A673 (cell line): ENCODE measurements at regions not wholly inside any gene's neighbourhood (a gene's known extent, or its start where the extent isn't known, plus 50 kb on each side); places are given as distances from the start of the nearest gene placed in this dataset.

Experiments
- BruUV-seq: library from RNA; stranded (reverse); fragments of 400-500 nt; replicated peaks from 2 replicates; lab custom pipeline; 2021; lab: Mats Ljungman, UMichigan
- CTCF ChIA-PET: fragments of 300-600 bp; sonication (Branson Sonifier 250); formaldehyde crosslinking; loops from one replicate; lab custom pipeline; 2022; ENCODE audit warnings: antibody characterized with exemption; lab: Charles Lee
- POLR2A ChIA-PET: fragments of 300-600 bp; sonication (Branson Sonifier 250); formaldehyde crosslinking; loops from one replicate; lab custom pipeline; 2022; ENCODE audit warnings: antibody characterized with exemption; ENCODE audit not compliant: low non-redundant PET; lab: Charles Lee
- DNase-seq: peaks from one replicate; pipeline ENCODE4 v3.0.0-alpha.2; 2015; ENCODE audit warnings: low spot score
- H3K27ac ChIP-seq: fragments of 200-600 bp; sonication (generic); 2 replicates; pipeline ENCODE4 v1.5.1; 2016; ENCODE audit warnings: mixed run types, low read depth, mild to moderate bottlenecking, mixed read lengths, antibody characterized with exemption, low read length; ENCODE audit not compliant: poor library complexity, severe bottlenecking
- H3K27me3 ChIP-seq: fragments of 200-600 bp; sonication (generic); replicated peaks from 2 replicates; pipeline ENCODE4 v1.6.1; 2017; ENCODE audit warnings: mixed run types, low read depth, mild to moderate bottlenecking, mixed read lengths, antibody characterized with exemption, low read length; ENCODE audit not compliant: insufficient read depth, poor library complexity
- H3K36me3 ChIP-seq: fragments of 200-600 bp; sonication (generic); 2 replicates; pipeline ENCODE4 v1.6.1; 2016; ENCODE audit warnings: mixed run types, mild to moderate bottlenecking, mixed read lengths, antibody characterized with exemption, low read length; ENCODE audit not compliant: insufficient read depth, poor library complexity, severe bottlenecking
- H3K4me1 ChIP-seq: fragments of 200-600 bp; sonication (generic); 2 replicates; pipeline ENCODE4 v1.6.1; 2017; ENCODE audit warnings: mixed run types, mild to moderate bottlenecking, mixed read lengths, antibody characterized with exemption, low read length; ENCODE audit not compliant: insufficient read depth, poor library complexity, severe bottlenecking
- H3K4me3 ChIP-seq: fragments of 200-600 bp; sonication (generic); 2 replicates; pipeline ENCODE4 v1.5.1; 2016; ENCODE audit warnings: low read depth, mixed run types, mild to moderate bottlenecking, mixed read lengths, low read length; ENCODE audit not compliant: poor library complexity, severe bottlenecking
- H3K9me3 ChIP-seq: fragments of 200-600 bp; sonication (generic); 2 replicates; pipeline ENCODE4 v1.6.1; 2016; ENCODE audit warnings: mixed run types, low read depth, mild to moderate bottlenecking, mixed read lengths, antibody characterized with exemption, low read length; ENCODE audit not compliant: poor library complexity, severe bottlenecking
- EZH2 ChIP-seq: fragments of 200-600 bp; sonication (generic); IDR thresholded peaks from 2 replicates; pipeline ENCODE4 v1.6.1; 2017; ENCODE audit warnings: borderline replicate concordance, low read depth, mild to moderate bottlenecking, mixed read lengths, antibody characterized with exemption, low read length; ENCODE audit not compliant: poor library complexity, severe bottlenecking
- intact Hi-C: fragments of 100-400 bp; cut with micrococcal nuclease; formaldehyde crosslinking; loops from one replicate; pipeline ENCODE4 v1.10.0; 2022; ENCODE audit not compliant: unreplicated experiment
- TF ChIP-seq, protein P1 (sequence below): fragments of 300-800, 200-600 bp; sonication (generic); conservative IDR thresholded peaks from 2 replicates; pipeline ENCODE4 v1.5.1; 2017; ENCODE audit warnings: low read depth, mild to moderate bottlenecking, antibody characterized with exemption, low read length, moderate library complexity, mixed read lengths

DNA sequence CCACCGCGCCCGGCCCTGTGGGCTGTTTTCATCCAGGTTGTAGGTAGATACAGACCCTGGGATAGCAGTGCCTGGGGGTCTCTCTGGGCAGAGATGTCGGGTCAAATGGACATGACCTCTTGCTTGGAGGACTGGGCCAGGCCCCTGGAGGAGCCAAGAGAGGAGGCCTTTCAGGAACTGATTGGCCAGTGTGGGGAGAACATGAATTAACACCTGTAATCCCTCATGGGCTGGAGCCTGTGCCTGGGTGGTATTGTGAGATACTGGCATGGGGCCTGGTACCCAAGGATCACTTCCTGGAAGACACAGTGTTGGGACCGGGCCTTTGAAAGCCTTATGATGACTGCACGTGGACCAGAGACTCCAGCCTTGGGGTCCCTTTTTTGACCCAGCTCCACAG, 158.7 kb upstream of the SKOR2 start:
- no peak for DNase-seq
- Histone ChIP-seq H3K4me1 (no peaks in the 10 kb centered on the region), H3K36me3 (no peaks in the 10 kb centered on the region), H3K9me3 (no peaks in the 10 kb centered on the region), H3K27me3 (peaks cover 41% of the 10 kb centered on the region), H3K4me3 (no peak overlapping the region), H3K27ac (no peak overlapping the region)
- TF ChIP-seq EZH2: no peak
- no TSS peak for BruUV-seq
- intact Hi-C loops: no loop called here
- ChIA-PET POLR2A (no interaction called here), CTCF (no interaction called here)

GRCh38 chr18:47409519-47409918, 158.1 kb upstream of the SKOR2 start:
- BruUV-seq: no TSS peak
- TF ChIP-seq EZH2: no peak
- TF ChIP-seq, protein P1, sequence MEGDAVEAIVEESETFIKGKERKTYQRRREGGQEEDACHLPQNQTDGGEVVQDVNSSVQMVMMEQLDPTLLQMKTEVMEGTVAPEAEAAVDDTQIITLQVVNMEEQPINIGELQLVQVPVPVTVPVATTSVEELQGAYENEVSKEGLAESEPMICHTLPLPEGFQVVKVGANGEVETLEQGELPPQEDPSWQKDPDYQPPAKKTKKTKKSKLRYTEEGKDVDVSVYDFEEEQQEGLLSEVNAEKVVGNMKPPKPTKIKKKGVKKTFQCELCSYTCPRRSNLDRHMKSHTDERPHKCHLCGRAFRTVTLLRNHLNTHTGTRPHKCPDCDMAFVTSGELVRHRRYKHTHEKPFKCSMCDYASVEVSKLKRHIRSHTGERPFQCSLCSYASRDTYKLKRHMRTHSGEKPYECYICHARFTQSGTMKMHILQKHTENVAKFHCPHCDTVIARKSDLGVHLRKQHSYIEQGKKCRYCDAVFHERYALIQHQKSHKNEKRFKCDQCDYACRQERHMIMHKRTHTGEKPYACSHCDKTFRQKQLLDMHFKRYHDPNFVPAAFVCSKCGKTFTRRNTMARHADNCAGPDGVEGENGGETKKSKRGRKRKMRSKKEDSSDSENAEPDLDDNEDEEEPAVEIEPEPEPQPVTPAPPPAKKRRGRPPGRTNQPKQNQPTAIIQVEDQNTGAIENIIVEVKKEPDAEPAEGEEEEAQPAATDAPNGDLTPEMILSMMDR: no peak
- ChIA-PET CTCF (no interaction called here), POLR2A (no interaction called here)
- intact Hi-C loops: no loop called here
- no peaks in the 10 kb centered on the region for H3K36me3 ChIP-seq
- H3K9me3 ChIP-seq: no peaks in the 10 kb centered on the region
- H3K27me3 ChIP-seq: peaks cover 38% of the 10 kb centered on the region
- H3K4me1 ChIP-seq: no peaks in the 10 kb centered on the region
- H3K4me3 ChIP-seq: no peak overlapping the region
- no peak for DNase-seq
- no peak overlapping the region for H3K27ac ChIP-seq

GRCh38 chr18:47407736-47408135, 156.3 kb upstream of the SKOR2 start:
- CTCF ChIA-PET: no interaction called here
- POLR2A ChIA-PET: no interaction called here
- Histone ChIP-seq H3K27ac (no peak overlapping the region), H3K4me1 (no peaks in the 10 kb centered on the region), H3K4me3 (no peak overlapping the region), H3K27me3 (peaks cover 20% of the 10 kb centered on the region), H3K36me3 (no peaks in the 10 kb centered on the region), H3K9me3 (no peaks in the 10 kb centered on the region)
- no peak for DNase-seq
- intact Hi-C loops: no loop called here
- BruUV-seq: no TSS peak
- TF ChIP-seq EZH2: no peak
- TF ChIP-seq, protein P1: no peak

GRCh38 chr18:47404845-47405244, 153.4 kb upstream of the SKOR2 start:
- H3K4me3 ChIP-seq: no peak overlapping the region
- intact Hi-C loops: no loop called here
- H3K9me3 ChIP-seq: no peaks in the 10 kb centered on the region
- no peaks in the 10 kb centered on the region for H3K36me3 ChIP-seq
- ChIA-PET POLR2A (no interaction called here), CTCF (no interaction called here)
- H3K27me3 ChIP-seq: peaks cover 7% of the 10 kb centered on the region
- no TSS peak for BruUV-seq
- no peak for DNase-seq
- H3K4me1 ChIP-seq: no peaks in the 10 kb centered on the region
- no peak overlapping the region for H3K27ac ChIP-seq
- TF ChIP-seq, protein P1: no peak
- no peak for TF ChIP-seq EZH2
